OCI-LY7 (cell line): ENCODE measurements at regions not wholly inside any gene's neighbourhood (a gene's known extent, or its start where the extent isn't known, plus 50 kb on each side); places are given as distances from the start of the nearest gene placed in this dataset.

Experiments
- CTCF ChIP-seq: fragments of 200-600 bp; sonication (generic); conservative IDR thresholded peaks from 2 replicates; pipeline ENCODE4 v1.5.1; 2014; ENCODE audit warnings: mild to moderate bottlenecking, antibody characterized with exemption, low read length, moderate library complexity, mixed read lengths
- EZH2phosphoT487 ChIP-seq: fragments of 200-600 bp; sonication (generic); IDR thresholded peaks from 2 replicates; pipeline ENCODE4 v1.6.1; 2018; ENCODE audit warnings: low read depth, borderline replicate concordance, mild to moderate bottlenecking, mixed run types, antibody characterized with exemption, low read length, moderate library complexity, mixed read lengths

GRCh38 chr2:83887757-83888156 is 571.3 kb downstream of the SUCLG1 start:
- no peak for TF ChIP-seq CTCF
- TF ChIP-seq EZH2phosphoT487: no peak
